ENCODE measurements at regions not wholly inside any gene's neighbourhood (a gene's known extent, or its start where the extent isn't known, plus 50 kb on each side); places are given as distances from the start of the nearest gene placed in this dataset.

- TF ChIP-seq POLR2AphosphoS5 (IDR thresholded peaks at IDR 0.05; ENCODE audit: borderline replicate concordance, low read depth, low read length): no peak
- TF ChIP-seq EZH2 (IDR thresholded peaks at IDR 0.05): no peak
Observed at GRCh38 chr5:86011937-86012336, 605.8 kb upstream of the COX7C start.
